Heart left ventricle (tissue), 13 donors: ENCODE measurements at regions not wholly inside any gene's neighbourhood (a gene's known extent, or its start where the extent isn't known, plus 50 kb on each side); places are given as distances from the start of the nearest gene placed in this dataset.

Experiments used
- POLR2A ChIP-seq, 2 donors: fragments of 450-650 bp; IDR thresholded peaks; one replicate each; pipeline ENCODE4 v1.6.1; 2017; ENCODE audit warnings: antibody characterized with exemption in 2 of 2, mild to moderate bottlenecking in 2 of 2, moderate library complexity in 2 of 2
- TF ChIP-seq, protein P1 (sequence below), 12 donors: fragments of 200-600 bp; sonication (generic) in 4 of 12; IDR thresholded peaks; one replicate each; pipeline versions ENCODE4 v1.5.0 to v1.8.0; 2018 to 2022; ENCODE audit warnings: antibody characterized with exemption in 12 of 12, mild to moderate bottlenecking in 5 of 12
- donor health status: ischemic (EF 13 %, LVEDD 7.1; RV severe dilation, severe dysfunction).
- donor health status: DM: no; HTN: yes; CAD: no.
- donor health status: DM: no; HTN: no; CAD: no.
- donor health status: ischemic (EF 25% LVEDD 6.9; RV normal size, moderate dysfunction).
- donor health status: ischemic (EF 25% LVEDD 5.7; RV mildly dilated, moderate dysfunction).
- donor health status: ischemic (EF 35%, LVEDD 5.7; RV mildly dilated, moderate dysfunction).
- donor health status: nonischemic (EF 11% LVEDD 7.7; RV severe dilation, severe dysfunction).
- donor health status: DM: yes; HTN: yes; CAD: no.
- donor health status: PGD.
- donor health status: ischemic (EF 29% LVEDD 5.4; RV normal size, mild dysfunction).
- donor health status: nonischemic (EF 23%, LVEDD 6.1; RV moderate dilation, normal function).

DNA sequence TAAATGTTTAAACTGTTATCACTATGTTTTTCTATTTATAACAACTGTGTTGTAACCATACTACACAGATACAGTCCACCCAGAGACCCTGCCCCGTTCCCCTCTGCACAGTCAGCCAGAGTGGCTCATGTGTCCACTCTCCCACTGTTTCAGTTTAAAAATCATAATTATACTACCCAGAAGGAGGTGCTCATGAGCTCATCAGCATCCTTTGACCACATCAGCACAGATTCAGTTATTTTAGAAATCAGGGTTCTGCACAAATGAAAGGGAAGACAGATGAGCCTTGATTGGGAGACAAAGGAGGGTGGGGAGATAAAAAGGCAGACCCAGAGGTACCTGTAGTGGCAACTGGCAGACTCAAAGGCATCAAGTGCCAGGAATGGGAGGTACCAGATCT lies 124.3 kb downstream of the RCN1 start:
- TF ChIP-seq, protein P1, sequence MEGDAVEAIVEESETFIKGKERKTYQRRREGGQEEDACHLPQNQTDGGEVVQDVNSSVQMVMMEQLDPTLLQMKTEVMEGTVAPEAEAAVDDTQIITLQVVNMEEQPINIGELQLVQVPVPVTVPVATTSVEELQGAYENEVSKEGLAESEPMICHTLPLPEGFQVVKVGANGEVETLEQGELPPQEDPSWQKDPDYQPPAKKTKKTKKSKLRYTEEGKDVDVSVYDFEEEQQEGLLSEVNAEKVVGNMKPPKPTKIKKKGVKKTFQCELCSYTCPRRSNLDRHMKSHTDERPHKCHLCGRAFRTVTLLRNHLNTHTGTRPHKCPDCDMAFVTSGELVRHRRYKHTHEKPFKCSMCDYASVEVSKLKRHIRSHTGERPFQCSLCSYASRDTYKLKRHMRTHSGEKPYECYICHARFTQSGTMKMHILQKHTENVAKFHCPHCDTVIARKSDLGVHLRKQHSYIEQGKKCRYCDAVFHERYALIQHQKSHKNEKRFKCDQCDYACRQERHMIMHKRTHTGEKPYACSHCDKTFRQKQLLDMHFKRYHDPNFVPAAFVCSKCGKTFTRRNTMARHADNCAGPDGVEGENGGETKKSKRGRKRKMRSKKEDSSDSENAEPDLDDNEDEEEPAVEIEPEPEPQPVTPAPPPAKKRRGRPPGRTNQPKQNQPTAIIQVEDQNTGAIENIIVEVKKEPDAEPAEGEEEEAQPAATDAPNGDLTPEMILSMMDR (IDR thresholded peaks at IDR 0.05): no peak
- no peak for TF ChIP-seq POLR2A (IDR thresholded peaks at IDR 0.05)
